ENCODE measurements at regions not wholly inside any gene's neighbourhood (a gene's known extent, or its start where the extent isn't known, plus 50 kb on each side); places are given as distances from the start of the nearest gene placed in this dataset.
A peak's percentile ranks its signal among the peaks of the same experiment; 100 is the strongest.

- Histone ChIP-seq H3K4me3 (no peak overlapping the region), H3K9me3 (peaks cover 0 to 51% (median 7%) of the 10 kb centered on the region in 11 donors), H3K4me1 (no peaks in the 10 kb centered on the region), H3K27me3 (no peaks in the 10 kb centered on the region), H3K27ac (no peak overlapping the region), H3K36me3 (no peaks in the 10 kb centered on the region)
- TF ChIP-seq CTCF (IDR thresholded peaks at IDR 0.05) = no peak
- no peak for ATAC-seq
- DNase-seq = no peak
- intact Hi-C loops (cut with DNase I) = no loop called here
Measured at GRCh38 chr4:52329894-52330293, 278.8 kb downstream of the SPATA18 start.

GRCh38 chr4:52343595-52343994, 292.5 kb downstream of the SPATA18 start:
- 80 to 87% methylated on average over 1 of the region's 1 CpG for WGBS, 2 donors
- H3K4me3 ChIP-seq = no peak overlapping the region
- no peak for TF ChIP-seq CTCF (IDR thresholded peaks at IDR 0.05)
- ATAC-seq = no peak
- no peaks in the 10 kb centered on the region for H3K9me3 ChIP-seq
- H3K4me1 ChIP-seq = no peaks in the 10 kb centered on the region
- H3K36me3 ChIP-seq = no peaks in the 10 kb centered on the region
- H3K27me3 ChIP-seq = no peaks in the 10 kb centered on the region
- H3K27ac ChIP-seq = no peak overlapping the region
- intact Hi-C loops (cut with DNase I) = no loop called here
- DNase-seq = no peak

- H3K36me3 ChIP-seq = no peaks in the 10 kb centered on the region
- ATAC-seq (no peak), DNase-seq (no peak)
- peaks cover 0 to 4% (median 0%) of the 10 kb centered on the region in 11 donors for H3K9me3 ChIP-seq
- WGBS, 2 donors = 90 to 96% methylated on average over 1 of the region's 1 CpG
- no peak for TF ChIP-seq CTCF (IDR thresholded peaks at IDR 0.05)
- no peaks in the 10 kb centered on the region for H3K4me1 ChIP-seq
- intact Hi-C loops (cut with DNase I) = loop anchor here in 3 of 10 donors (10.0 kb wide), 2 partner anchors 46 to 106 kb away; no protein-coding TSS in a partner anchor
- no peak overlapping the region for H3K27ac ChIP-seq
- no peak overlapping the region for H3K4me3 ChIP-seq
- no peaks in the 10 kb centered on the region for H3K27me3 ChIP-seq
Measured at GRCh38 chr4:52350926-52351325, 299.8 kb downstream of the SPATA18 start.

- H3K9me3 ChIP-seq = no peaks in the 10 kb centered on the region
- ATAC-seq (peak in 2 of 8 donors; percentile 7 to 12), DNase-seq (no peak)
- no peak overlapping the region for H3K4me3 ChIP-seq
- H3K4me1 ChIP-seq = peaks cover 0 to 6% (median 0%) of the 10 kb centered on the region in 9 donors
- peak overlapping the region in 1 of 10 donors; percentile 61 for H3K27ac ChIP-seq
- 78 to 80% methylated on average over 9 of the region's 9 CpGs for WGBS, 2 donors
- H3K27me3 ChIP-seq = no peaks in the 10 kb centered on the region
- intact Hi-C loops (cut with DNase I) = loop anchor here in 3 of 10 donors (10.0 kb wide), 2 partner anchors 54 to 114 kb away; no protein-coding TSS in a partner anchor
- H3K36me3 ChIP-seq = no peaks in the 10 kb centered on the region
- TF ChIP-seq CTCF (IDR thresholded peaks at IDR 0.05) = no peak
Measured at GRCh38 chr4:52358366-52358765, 300.7 kb downstream of the USP46 start.

Measured in heart right ventricle (tissue), 16 donors.